ENCODE measurements at regions not wholly inside any gene's neighbourhood (a gene's known extent, or its start where the extent isn't known, plus 50 kb on each side); places are given as distances from the start of the nearest gene placed in this dataset.

DNA sequence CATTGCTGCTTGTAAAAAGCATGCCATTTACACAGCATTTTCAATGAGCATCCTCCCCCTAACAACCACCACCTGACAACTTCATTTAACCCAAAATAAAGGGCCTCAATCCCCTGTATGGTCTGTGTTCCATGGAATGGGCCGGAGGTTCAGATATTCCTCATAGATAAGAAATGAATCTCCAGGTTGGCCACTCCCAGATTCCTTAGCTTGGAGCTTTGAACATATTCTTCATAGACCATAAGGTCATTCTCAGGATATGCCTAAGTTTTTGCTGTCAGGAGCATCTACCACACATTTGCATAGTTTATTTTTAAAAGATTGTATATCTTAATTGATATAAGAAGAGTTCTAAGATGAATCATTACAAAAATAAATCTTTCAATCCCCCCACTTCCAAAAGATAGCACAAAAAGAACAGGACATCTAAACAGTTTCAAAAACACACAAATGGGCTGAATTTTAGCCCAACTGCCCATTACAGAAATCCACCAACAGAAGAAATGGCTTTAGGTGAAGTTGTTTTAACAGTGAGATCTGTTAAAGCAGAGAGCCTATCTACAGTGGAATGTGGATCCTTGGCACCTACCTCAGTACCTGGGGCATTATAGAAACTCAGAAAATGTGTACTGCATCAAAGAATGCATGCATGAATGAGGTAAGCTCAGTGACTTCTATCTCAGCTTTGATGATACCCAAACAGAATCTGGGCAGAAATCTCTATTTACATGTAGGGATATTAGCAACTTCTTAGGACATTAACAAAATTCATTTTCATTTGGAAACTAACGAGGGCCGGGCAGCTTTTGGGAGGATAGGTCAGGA lies 179.8 kb downstream of the SEC61B start (continued):
- TF ChIP-seq, protein P1, sequence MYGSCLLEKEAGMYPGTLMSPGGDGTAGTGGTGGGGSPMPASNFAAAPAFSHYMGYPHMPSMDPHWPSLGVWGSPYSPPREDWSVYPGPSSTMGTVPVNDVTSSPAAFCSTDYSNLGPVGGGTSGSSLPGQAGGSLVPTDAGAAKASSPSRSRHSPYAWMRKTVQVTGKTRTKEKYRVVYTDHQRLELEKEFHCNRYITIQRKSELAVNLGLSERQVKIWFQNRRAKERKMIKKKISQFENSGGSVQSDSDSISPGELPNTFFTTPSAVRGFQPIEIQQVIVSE (CRISPR knock-in tag; IDR thresholded peaks at IDR 0.05; ENCODE audit: borderline replicate concordance): no peak

DNA sequence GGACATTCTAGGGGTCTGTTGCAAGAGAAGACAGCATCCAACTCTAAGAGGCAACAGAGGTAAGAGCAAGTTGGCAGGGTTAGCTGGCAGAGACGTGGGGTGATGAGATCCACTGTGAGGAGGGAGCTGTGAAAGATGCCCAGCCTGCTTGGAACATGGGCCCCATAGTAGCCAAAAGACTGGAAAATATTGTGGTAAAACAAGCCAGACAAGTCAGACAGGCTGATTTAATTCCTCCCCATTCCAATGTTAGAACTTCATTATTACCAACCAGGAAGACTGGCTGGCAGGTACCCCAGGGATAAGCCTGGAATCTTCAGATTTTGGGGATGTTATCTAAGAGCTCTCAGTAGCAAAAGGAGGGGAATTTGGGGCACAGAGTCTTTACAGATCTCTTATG lies 181.3 kb downstream of the SEC61B start:
- Mint-ChIP-seq H3K4me3 (no peak overlapping the region), H3K9me3 (peaks cover 2% of the 10 kb centered on the region; the same call in 1 of the 2 replicates), H3K27me3 (ENCODE audit: low read depth) (no peaks in the 10 kb centered on the region; the same call in 1 of the 2 replicates), H3K4me1 (no peaks in the 10 kb centered on the region), H3K27ac (no peak overlapping the region), H3K36me3 (no peaks in the 10 kb centered on the region)
- CTCF ChIA-PET: no interaction called here
- no peak for ATAC-seq
- no peak for TF ChIP-seq ZNF138 (CRISPR knock-in tag; conservative IDR thresholded peaks at IDR 0.05)
- TF ChIP-seq, protein P2, sequence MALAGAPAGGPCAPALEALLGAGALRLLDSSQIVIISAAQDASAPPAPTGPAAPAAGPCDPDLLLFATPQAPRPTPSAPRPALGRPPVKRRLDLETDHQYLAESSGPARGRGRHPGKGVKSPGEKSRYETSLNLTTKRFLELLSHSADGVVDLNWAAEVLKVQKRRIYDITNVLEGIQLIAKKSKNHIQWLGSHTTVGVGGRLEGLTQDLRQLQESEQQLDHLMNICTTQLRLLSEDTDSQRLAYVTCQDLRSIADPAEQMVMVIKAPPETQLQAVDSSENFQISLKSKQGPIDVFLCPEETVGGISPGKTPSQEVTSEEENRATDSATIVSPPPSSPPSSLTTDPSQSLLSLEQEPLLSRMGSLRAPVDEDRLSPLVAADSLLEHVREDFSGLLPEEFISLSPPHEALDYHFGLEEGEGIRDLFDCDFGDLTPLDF (CRISPR knock-in tag; IDR thresholded peaks at IDR 0.05): no peak
- no peak for TF ChIP-seq IRF1 (CRISPR knock-in tag; IDR thresholded peaks at IDR 0.05)
- no peak for TF ChIP-seq ATF2 (CRISPR knock-in tag; IDR thresholded peaks at IDR 0.05; ENCODE audit: borderline replicate concordance, low read depth)
- TF ChIP-seq FOXJ3 (CRISPR knock-in tag; IDR thresholded peaks at IDR 0.05; ENCODE audit: borderline replicate concordance): no peak
- TF ChIP-seq ZMAT4 (CRISPR knock-in tag; IDR thresholded peaks at IDR 0.05): no peak
- POLR2A ChIA-PET: interaction anchor here (0.7 kb wide), 1 partner anchor 158 kb away, joined by 3 read pairs; no protein-coding TSS in a partner anchor
- no peak for DNase-seq (ENCODE audit: low spot score)

GRCh38 chr9:99405359-99405758 lies 183.3 kb downstream of the SEC61B start:
- no peak overlapping the region for H3K27ac Mint-ChIP-seq

More at GRCh38 chr9:99405359-99405758, 183.3 kb downstream of the SEC61B start:
- POLR2A ChIA-PET: no interaction called here
- no peaks in the 10 kb centered on the region; the same call in 1 of the 2 replicates for H3K27me3 Mint-ChIP-seq (ENCODE audit: low read depth)
- H3K9me3 Mint-ChIP-seq: peaks cover 10% of the 10 kb centered on the region; the same call in 1 of the 2 replicates
- no peak overlapping the region for H3K4me3 Mint-ChIP-seq
- CTCF ChIA-PET: no interaction called here
- ATAC-seq: no peak
- H3K36me3 Mint-ChIP-seq: no peaks in the 10 kb centered on the region
- peaks cover 10% of the 10 kb centered on the region for H3K4me1 Mint-ChIP-seq
- DNase-seq (ENCODE audit: low spot score): no peak
- no peak for TF ChIP-seq ETV6 (CRISPR knock-in tag; IDR thresholded peaks at IDR 0.05)
- TF ChIP-seq ZNF671 (CRISPR knock-in tag; IDR thresholded peaks at IDR 0.05): no peak
- TF ChIP-seq, protein P3, sequence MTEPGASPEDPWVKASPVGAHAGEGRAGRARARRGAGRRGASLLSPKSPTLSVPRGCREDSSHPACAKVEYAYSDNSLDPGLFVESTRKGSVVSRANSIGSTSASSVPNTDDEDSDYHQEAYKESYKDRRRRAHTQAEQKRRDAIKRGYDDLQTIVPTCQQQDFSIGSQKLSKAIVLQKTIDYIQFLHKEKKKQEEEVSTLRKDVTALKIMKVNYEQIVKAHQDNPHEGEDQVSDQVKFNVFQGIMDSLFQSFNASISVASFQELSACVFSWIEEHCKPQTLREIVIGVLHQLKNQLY (CRISPR knock-in tag; IDR thresholded peaks at IDR 0.05): no peak
- TF ChIP-seq JUN (CRISPR knock-in tag; IDR thresholded peaks at IDR 0.05): no peak
- TF ChIP-seq NFE2L1 (CRISPR knock-in tag; IDR thresholded peaks at IDR 0.05): no peak
- no peak for TF ChIP-seq FOXP4 (CRISPR knock-in tag; IDR thresholded peaks at IDR 0.05)
- TF ChIP-seq, protein P4, sequence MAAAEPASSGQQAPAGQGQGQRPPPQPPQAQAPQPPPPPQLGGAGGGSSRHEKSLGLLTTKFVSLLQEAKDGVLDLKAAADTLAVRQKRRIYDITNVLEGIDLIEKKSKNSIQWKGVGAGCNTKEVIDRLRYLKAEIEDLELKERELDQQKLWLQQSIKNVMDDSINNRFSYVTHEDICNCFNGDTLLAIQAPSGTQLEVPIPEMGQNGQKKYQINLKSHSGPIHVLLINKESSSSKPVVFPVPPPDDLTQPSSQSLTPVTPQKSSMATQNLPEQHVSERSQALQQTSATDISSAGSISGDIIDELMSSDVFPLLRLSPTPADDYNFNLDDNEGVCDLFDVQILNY (CRISPR knock-in tag; IDR thresholded peaks at IDR 0.05): no peak
- TF ChIP-seq, protein P5, sequence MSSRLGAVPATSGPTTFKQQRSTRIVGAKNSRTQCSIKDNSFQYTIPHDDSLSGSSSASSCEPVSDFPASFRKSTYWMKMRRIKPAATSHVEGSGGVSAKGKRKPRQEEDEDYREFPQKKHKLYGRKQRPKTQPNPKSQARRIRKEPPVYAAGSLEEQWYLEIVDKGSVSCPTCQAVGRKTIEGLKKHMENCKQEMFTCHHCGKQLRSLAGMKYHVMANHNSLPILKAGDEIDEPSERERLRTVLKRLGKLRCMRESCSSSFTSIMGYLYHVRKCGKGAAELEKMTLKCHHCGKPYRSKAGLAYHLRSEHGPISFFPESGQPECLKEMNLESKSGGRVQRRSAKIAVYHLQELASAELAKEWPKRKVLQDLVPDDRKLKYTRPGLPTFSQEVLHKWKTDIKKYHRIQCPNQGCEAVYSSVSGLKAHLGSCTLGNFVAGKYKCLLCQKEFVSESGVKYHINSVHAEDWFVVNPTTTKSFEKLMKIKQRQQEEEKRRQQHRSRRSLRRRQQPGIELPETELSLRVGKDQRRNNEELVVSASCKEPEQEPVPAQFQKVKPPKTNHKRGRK (CRISPR knock-in tag; IDR thresholded peaks at IDR 0.05; ENCODE audit: borderline replicate concordance): no peak
- no peak for TF ChIP-seq MYBL2 (CRISPR knock-in tag; IDR thresholded peaks at IDR 0.05)
- no peak for TF ChIP-seq NFATC4 (CRISPR knock-in tag; IDR thresholded peaks at IDR 0.05)
- TF ChIP-seq SMAD3 (CRISPR knock-in tag; IDR thresholded peaks at IDR 0.05; ENCODE audit: borderline replicate concordance): no peak
- no peak for TF ChIP-seq KAT7 (CRISPR knock-in tag; IDR thresholded peaks at IDR 0.05; ENCODE audit: borderline replicate concordance)

All from WTC11 (cell line).